MV-4-11 (cell line): ENCODE measurements at regions not wholly inside any gene's neighbourhood (a gene's known extent, or its start where the extent isn't known, plus 50 kb on each side); places are given as distances from the start of the nearest gene placed in this dataset.

ENCODE experiments used
- DNase-seq: peaks from one replicate; lab custom pipeline; 2025; lab: John Stamatoyannopoulos, UW

GRCh38 chr5:61905613-61906012, 400.4 kb upstream of the KIF2A start:
- DNase-seq = no peak

- no peak for DNase-seq
These were observed 399.2 kb upstream of the KIF2A start for GRCh38 chr5:61906820-61907219.

- DNase-seq = no peak
These were observed 398.0 kb upstream of the KIF2A start for GRCh38 chr5:61907995-61908394.

GRCh38 chr5:61910771-61911170, 395.2 kb upstream of the KIF2A start:
- no peak for DNase-seq

- no peak for DNase-seq
These were observed 393.4 kb upstream of the KIF2A start for GRCh38 chr5:61912559-61912958.

- no peak for DNase-seq
These were observed 390.4 kb upstream of the KIF2A start for GRCh38 chr5:61915646-61916045.

- DNase-seq = no peak
These were observed 389.1 kb upstream of the KIF2A start for GRCh38 chr5:61916621-61917620.

- DNase-seq = no peak
These were observed 387.4 kb upstream of the KIF2A start for GRCh38 chr5:61918611-61919010.

GRCh38 chr5:61919920-61920319, 386.1 kb upstream of the KIF2A start:
- no peak for DNase-seq

GRCh38 chr5:61924251-61924650, 381.8 kb upstream of the KIF2A start:
- no peak for DNase-seq

- no peak for DNase-seq
These were observed 379.1 kb upstream of the KIF2A start for GRCh38 chr5:61926911-61927310.

- no peak for DNase-seq
These were observed 374.8 kb upstream of the KIF2A start for GRCh38 chr5:61931236-61931635.

GRCh38 chr5:61933787-61934626, 372.0 kb upstream of the KIF2A start:
- DNase-seq = peak; percentile 6

- DNase-seq = no peak
These were observed 364.4 kb upstream of the KIF2A start for GRCh38 chr5:61941637-61942036.

GRCh38 chr5:61942462-61943049, 363.4 kb upstream of the KIF2A start:
- DNase-seq = no peak

- no peak for DNase-seq
These were observed 362.3 kb upstream of the KIF2A start for GRCh38 chr5:61943713-61944112.

- no peak for DNase-seq
These were observed 357.9 kb upstream of the KIF2A start for GRCh38 chr5:61948151-61948550.

GRCh38 chr5:61949054-61949678, 356.8 kb upstream of the KIF2A start:
- no peak for DNase-seq

- no peak for DNase-seq
These were observed 356.1 kb upstream of the KIF2A start for GRCh38 chr5:61949679-61950435.

- DNase-seq = peak; percentile 24
These were observed 354.7 kb upstream of the KIF2A start for GRCh38 chr5:61951295-61951694.

- no peak for DNase-seq
These were observed 352.1 kb upstream of the KIF2A start for GRCh38 chr5:61953913-61954312.
